Uterus (tissue), 3 donors: ENCODE measurements at regions not wholly inside any gene's neighbourhood (a gene's known extent, or its start where the extent isn't known, plus 50 kb on each side); places are given as distances from the start of the nearest gene placed in this dataset.

Experiments
- DNase-seq, 2 donors: peaks; one replicate each; pipeline ENCODE4 v3.0.0-alpha.2; 2019 to 2020
- H3K27ac ChIP-seq, 2 donors: fragments of 200-600 bp; sonication (generic); 1 replicate in 1 of 2; 2 replicates in 1 of 2; pipeline ENCODE4 v1.5.1; 2016 to 2018
- H3K27me3 ChIP-seq, 2 donors: fragments of 200-600 bp; sonication (generic); one replicate each; pipeline ENCODE4 v1.5.1; 2018 to 2019; ENCODE audit warnings: control low read depth in 1 of 2
- H3K36me3 ChIP-seq, 2 donors: fragments of 200-600 bp; sonication (generic); one replicate each; pipeline ENCODE4 v1.5.1; 2019; ENCODE audit warnings: control low read depth in 1 of 2
- H3K4me1 ChIP-seq, 2 donors: fragments of 200-600 bp; sonication (generic); one replicate each; pipeline ENCODE4 v1.5.1; 2018 to 2019; ENCODE audit warnings: control low read depth in 1 of 2
- H3K4me3 ChIP-seq, 2 donors: fragments of 200-600 bp; sonication (generic); 1 replicate in 1 of 2; 2 replicates in 1 of 2; pipeline ENCODE4 v1.5.1; 2018 to 2019; ENCODE audit warnings: mild to moderate bottlenecking in 1 of 2
- H3K9me3 ChIP-seq, 2 donors: fragments of 200-600 bp; sonication (generic); one replicate each; pipeline ENCODE4 v1.5.1; 2019; ENCODE audit warnings: control low read depth in 1 of 2
- POLR2A ChIP-seq, 2 donors: fragments of 450-650 bp; IDR thresholded peaks; one replicate each; pipeline ENCODE4 v1.6.1; 2016; ENCODE audit warnings: antibody characterized with exemption in 2 of 2, mild to moderate bottlenecking in 1 of 2, moderate library complexity in 1 of 2
- intact Hi-C: fragments of 100-400 bp; cut with DNase I; formaldehyde crosslinking; loops from one replicate; pipeline ENCODE4 v1.15.1; 2023; ENCODE audit warnings: low total_unique reads
- TF ChIP-seq, protein P1 (sequence below), 4 experiments: fragments of 200-600 bp in 2 of 4; fragments of 450-650 bp in 2 of 4; sonication (generic) in 2 of 4; IDR thresholded peaks; one replicate each; pipeline ENCODE4 v1.5.1; 2016 to 2019; ENCODE audit warnings: antibody characterized with exemption in 4 of 4, mild to moderate bottlenecking in 2 of 4, moderate library complexity in 1 of 4
- donor health status: DM: yes; HTN: yes; CAD: no.

DNA sequence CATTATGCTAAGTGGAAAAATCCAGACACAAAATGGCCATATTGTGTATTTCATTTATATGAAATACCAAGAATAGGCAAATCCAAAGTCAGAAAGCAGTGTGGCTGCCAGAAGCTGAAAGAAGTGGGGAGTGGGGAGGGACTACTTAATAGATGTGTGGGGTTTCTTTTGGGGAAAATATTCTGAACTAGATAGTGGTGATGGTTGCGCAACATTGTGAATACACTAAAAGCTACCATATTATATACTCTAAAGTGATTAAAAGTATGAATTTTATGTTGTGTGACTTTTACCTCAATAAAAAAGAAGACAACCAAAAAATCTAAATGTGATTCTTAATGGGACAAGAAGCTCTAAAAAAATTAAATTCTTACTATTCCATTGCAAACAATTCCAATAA, 272.6 kb downstream of the DAD1 start:
- intact Hi-C loops: loop anchor here (10.0 kb wide), 1 partner anchor 58 kb away; no protein-coding TSS in a partner anchor
- no peak overlapping the region for H3K27ac ChIP-seq
- H3K27me3 ChIP-seq: no peaks in the 10 kb centered on the region
- no peak overlapping the region for H3K4me3 ChIP-seq
- no peaks in the 10 kb centered on the region for H3K9me3 ChIP-seq
- H3K36me3 ChIP-seq: no peaks in the 10 kb centered on the region
- TF ChIP-seq POLR2A (IDR thresholded peaks at IDR 0.05): no peak
- TF ChIP-seq, protein P1, sequence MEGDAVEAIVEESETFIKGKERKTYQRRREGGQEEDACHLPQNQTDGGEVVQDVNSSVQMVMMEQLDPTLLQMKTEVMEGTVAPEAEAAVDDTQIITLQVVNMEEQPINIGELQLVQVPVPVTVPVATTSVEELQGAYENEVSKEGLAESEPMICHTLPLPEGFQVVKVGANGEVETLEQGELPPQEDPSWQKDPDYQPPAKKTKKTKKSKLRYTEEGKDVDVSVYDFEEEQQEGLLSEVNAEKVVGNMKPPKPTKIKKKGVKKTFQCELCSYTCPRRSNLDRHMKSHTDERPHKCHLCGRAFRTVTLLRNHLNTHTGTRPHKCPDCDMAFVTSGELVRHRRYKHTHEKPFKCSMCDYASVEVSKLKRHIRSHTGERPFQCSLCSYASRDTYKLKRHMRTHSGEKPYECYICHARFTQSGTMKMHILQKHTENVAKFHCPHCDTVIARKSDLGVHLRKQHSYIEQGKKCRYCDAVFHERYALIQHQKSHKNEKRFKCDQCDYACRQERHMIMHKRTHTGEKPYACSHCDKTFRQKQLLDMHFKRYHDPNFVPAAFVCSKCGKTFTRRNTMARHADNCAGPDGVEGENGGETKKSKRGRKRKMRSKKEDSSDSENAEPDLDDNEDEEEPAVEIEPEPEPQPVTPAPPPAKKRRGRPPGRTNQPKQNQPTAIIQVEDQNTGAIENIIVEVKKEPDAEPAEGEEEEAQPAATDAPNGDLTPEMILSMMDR (IDR thresholded peaks at IDR 0.05): no peak
- no peak for DNase-seq
- H3K4me1 ChIP-seq: no peaks in the 10 kb centered on the region

- no peak for DNase-seq
- no peaks in the 10 kb centered on the region for H3K27me3 ChIP-seq
- no peaks in the 10 kb centered on the region for H3K9me3 ChIP-seq
- H3K27ac ChIP-seq: no peak overlapping the region
- no peaks in the 10 kb centered on the region for H3K4me1 ChIP-seq
- TF ChIP-seq, protein P1 (IDR thresholded peaks at IDR 0.05): no peak
- no peak for TF ChIP-seq POLR2A (IDR thresholded peaks at IDR 0.05)
- H3K36me3 ChIP-seq: no peaks in the 10 kb centered on the region
- H3K4me3 ChIP-seq: no peak overlapping the region
- intact Hi-C loops: loop anchor here (10.0 kb wide), 1 partner anchor 59 kb away; no protein-coding TSS in a partner anchor
Observed at GRCh38 chr14:22315336-22315735, 273.7 kb downstream of the DAD1 start.

DNA sequence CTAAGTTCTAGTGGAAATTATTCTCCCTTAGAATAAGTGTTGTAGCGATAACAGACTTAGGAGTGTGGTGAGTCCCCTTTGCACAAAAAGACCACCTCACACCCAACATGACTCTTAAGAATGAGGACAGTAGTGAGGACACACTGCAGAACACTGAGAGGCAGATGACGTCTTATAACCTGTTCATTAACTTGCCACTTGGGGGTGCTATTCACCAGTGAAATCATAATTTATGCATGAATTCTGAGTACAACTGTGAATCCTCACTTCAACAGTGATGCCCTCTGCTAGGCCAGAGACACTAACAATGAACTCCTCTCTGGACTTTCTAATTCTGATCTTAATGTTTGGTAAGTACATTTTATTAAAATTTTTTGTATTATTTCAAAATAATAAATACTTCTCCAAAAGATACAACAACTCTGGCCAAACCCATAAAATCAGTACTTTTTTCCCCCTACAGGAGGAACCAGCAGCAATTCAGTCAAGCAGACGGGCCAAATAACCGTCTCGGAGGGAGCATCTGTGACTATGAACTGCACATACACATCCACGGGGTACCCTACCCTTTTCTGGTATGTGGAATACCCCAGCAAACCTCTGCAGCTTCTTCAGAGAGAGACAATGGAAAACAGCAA, 274.7 kb downstream of the DAD1 start:
- TF ChIP-seq POLR2A (IDR thresholded peaks at IDR 0.05): no peak
- TF ChIP-seq, protein P1 (IDR thresholded peaks at IDR 0.05): peak; percentile 42 to 49 (median 44)
- DNase-seq: peak in 1 of 2 donors; percentile 15
- Histone ChIP-seq H3K4me1 (no peaks in the 10 kb centered on the region), H3K27ac (no peak overlapping the region), H3K36me3 (no peaks in the 10 kb centered on the region), H3K9me3 (no peaks in the 10 kb centered on the region), H3K27me3 (no peaks in the 10 kb centered on the region), H3K4me3 (no peak overlapping the region)
- intact Hi-C loops: loop anchor here (10.0 kb wide), 1 partner anchor 60 kb away; no protein-coding TSS in a partner anchor

DNA sequence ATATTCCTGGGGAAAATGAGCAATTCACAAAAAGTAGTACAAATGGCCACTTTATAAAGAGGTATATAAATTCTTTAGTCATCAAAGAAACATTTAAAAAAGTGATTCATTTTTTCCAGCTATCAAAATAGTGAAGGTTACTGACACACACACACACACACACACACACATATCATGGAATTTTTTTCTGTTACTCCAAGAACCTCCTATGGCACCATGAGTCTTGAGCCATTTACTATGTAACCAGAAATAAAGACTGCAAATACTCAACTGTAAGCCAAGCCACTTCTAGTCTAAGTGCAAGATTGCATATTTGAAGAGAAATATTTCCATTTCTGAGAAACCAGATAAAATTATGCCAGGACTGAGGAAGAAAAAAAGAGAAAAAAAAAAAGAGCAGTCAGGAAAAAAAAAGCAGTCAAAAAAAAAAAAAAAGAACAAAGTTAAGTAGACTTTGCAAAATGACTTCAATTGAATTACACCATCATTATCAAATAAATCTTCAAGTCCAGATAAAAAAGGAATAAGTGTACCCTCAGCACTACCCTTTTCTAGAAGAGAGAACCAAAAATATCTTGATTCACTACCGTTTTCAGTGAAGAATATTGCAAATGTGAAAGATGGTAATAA, 275.7 kb downstream of the DAD1 start:
- intact Hi-C loops: loop anchor here (10.0 kb wide), 1 partner anchor 62 kb away; no protein-coding TSS in a partner anchor
- Histone ChIP-seq H3K36me3 (no peaks in the 10 kb centered on the region), H3K4me1 (no peaks in the 10 kb centered on the region), H3K27me3 (no peaks in the 10 kb centered on the region), H3K4me3 (no peak overlapping the region), H3K9me3 (no peaks in the 10 kb centered on the region), H3K27ac (no peak overlapping the region)
- no peak for DNase-seq
- TF ChIP-seq, protein P1 (IDR thresholded peaks at IDR 0.05): no peak
- no peak for TF ChIP-seq POLR2A (IDR thresholded peaks at IDR 0.05)

- intact Hi-C loops: loop anchor here (10.0 kb wide), 1 partner anchor 63 kb away; no protein-coding TSS in a partner anchor
- H3K9me3 ChIP-seq: no peaks in the 10 kb centered on the region
- H3K36me3 ChIP-seq: no peaks in the 10 kb centered on the region
- H3K4me1 ChIP-seq: no peaks in the 10 kb centered on the region
- H3K27ac ChIP-seq: no peak overlapping the region
- no peak for TF ChIP-seq POLR2A (IDR thresholded peaks at IDR 0.05)
- TF ChIP-seq, protein P1 (IDR thresholded peaks at IDR 0.05): no peak
- no peak overlapping the region for H3K4me3 ChIP-seq
- DNase-seq: no peak
- no peaks in the 10 kb centered on the region for H3K27me3 ChIP-seq
Observed at GRCh38 chr14:22311636-22312035, 277.4 kb downstream of the DAD1 start.
